ENCODE measurements at regions not wholly inside any gene's neighbourhood (a gene's known extent, or its start where the extent isn't known, plus 50 kb on each side); places are given as distances from the start of the nearest gene placed in this dataset.

- TF ChIP-seq, protein P1, sequence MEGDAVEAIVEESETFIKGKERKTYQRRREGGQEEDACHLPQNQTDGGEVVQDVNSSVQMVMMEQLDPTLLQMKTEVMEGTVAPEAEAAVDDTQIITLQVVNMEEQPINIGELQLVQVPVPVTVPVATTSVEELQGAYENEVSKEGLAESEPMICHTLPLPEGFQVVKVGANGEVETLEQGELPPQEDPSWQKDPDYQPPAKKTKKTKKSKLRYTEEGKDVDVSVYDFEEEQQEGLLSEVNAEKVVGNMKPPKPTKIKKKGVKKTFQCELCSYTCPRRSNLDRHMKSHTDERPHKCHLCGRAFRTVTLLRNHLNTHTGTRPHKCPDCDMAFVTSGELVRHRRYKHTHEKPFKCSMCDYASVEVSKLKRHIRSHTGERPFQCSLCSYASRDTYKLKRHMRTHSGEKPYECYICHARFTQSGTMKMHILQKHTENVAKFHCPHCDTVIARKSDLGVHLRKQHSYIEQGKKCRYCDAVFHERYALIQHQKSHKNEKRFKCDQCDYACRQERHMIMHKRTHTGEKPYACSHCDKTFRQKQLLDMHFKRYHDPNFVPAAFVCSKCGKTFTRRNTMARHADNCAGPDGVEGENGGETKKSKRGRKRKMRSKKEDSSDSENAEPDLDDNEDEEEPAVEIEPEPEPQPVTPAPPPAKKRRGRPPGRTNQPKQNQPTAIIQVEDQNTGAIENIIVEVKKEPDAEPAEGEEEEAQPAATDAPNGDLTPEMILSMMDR (IDR thresholded peaks at IDR 0.05 in 4 of 5, conservative IDR thresholded peaks at IDR 0.05 in 1 of 5) = no peak
- no peak for TF ChIP-seq POLR2A (IDR thresholded peaks at IDR 0.05)
These were observed 107.8 kb downstream of the TFAP2A start for GRCh38 chr6:10307028-10307427.

Measured in gastrocnemius medialis (tissue), 4 donors.